ENCODE measurements at regions not wholly inside any gene's neighbourhood (a gene's known extent, or its start where the extent isn't known, plus 50 kb on each side); places are given as distances from the start of the nearest gene placed in this dataset.
"Not testable (repeated sequence)": the region's sequence is repeated elsewhere in the genome, so short reads cannot be mapped to it uniquely, and the experiment has no call there.

GRCh38 chr18:41642756-41643155 is 312.3 kb upstream of the PIK3C3 start:
- WGBS, 2 donors, result 79 to 80% methylated on average over 2 of the region's 2 CpGs
- intact Hi-C loops (cut with DNase I; ENCODE audit: low total_unique reads), result no loop called here
- Histone ChIP-seq H3K4me3 (no peak overlapping the region), H3K36me3 (ENCODE audit: low read depth, missing control alignments) (no peaks in the 10 kb centered on the region), H3K9me3 (no peaks in the 10 kb centered on the region), H3K27me3 (no peaks in the 10 kb centered on the region), H3K27ac (no peak overlapping the region), H3K4me1 (no peaks in the 10 kb centered on the region)
- DNase-seq, result no peak
- no peak for TF ChIP-seq POLR2A (IDR thresholded peaks at IDR 0.05)

GRCh38 chr18:41639218-41639617 is 315.8 kb upstream of the PIK3C3 start:
- Histone ChIP-seq H3K9me3 (no peaks in the 10 kb centered on the region), H3K27ac (no peak overlapping the region), H3K36me3 (ENCODE audit: low read depth, missing control alignments) (no peaks in the 10 kb centered on the region), H3K27me3 (no peaks in the 10 kb centered on the region), H3K4me3 (no peak overlapping the region), H3K4me1 (no peaks in the 10 kb centered on the region)
- intact Hi-C loops (cut with DNase I; ENCODE audit: low total_unique reads), result no loop called here
- DNase-seq, result no peak
- no peak for TF ChIP-seq CTCF (IDR thresholded peaks at IDR 0.05)
- no peak for TF ChIP-seq POLR2A (IDR thresholded peaks at IDR 0.05)

- H3K27me3 ChIP-seq; H3K4me1 ChIP-seq; H3K27ac ChIP-seq; DNase-seq; intact Hi-C loops (cut with DNase I; ENCODE audit: low total_unique reads); H3K9me3 ChIP-seq; H3K36me3 ChIP-seq (ENCODE audit: low read depth, missing control alignments): not testable (repeated sequence)
- 71 to 83% methylated on average over 13 to 26 of the region's 26 CpGs for WGBS, 2 donors
- peak overlapping the region in 1 of 2 donors; percentile 22 for H3K4me3 ChIP-seq
These were observed 323.2 kb upstream of the PIK3C3 start for GRCh38 chr18:41631723-41632285.

- Histone ChIP-seq H3K27ac (no peak overlapping the region), H3K9me3 (no peaks in the 10 kb centered on the region), H3K4me3 (no peak overlapping the region), H3K4me1 (no peaks in the 10 kb centered on the region), H3K27me3 (no peaks in the 10 kb centered on the region), H3K36me3 (ENCODE audit: low read depth, missing control alignments) (no peaks in the 10 kb centered on the region)
- no peak for DNase-seq
- WGBS, 2 donors, result 80 to 86% methylated on average over 8 of the region's 8 CpGs
- intact Hi-C loops (cut with DNase I; ENCODE audit: low total_unique reads), result no loop called here
- TF ChIP-seq CTCF (IDR thresholded peaks at IDR 0.05) (no peak), POLR2A (IDR thresholded peaks at IDR 0.05) (no peak)
These were observed 324.7 kb upstream of the PIK3C3 start for GRCh38 chr18:41630232-41630886.

GRCh38 chr18:41624460-41624859 is 330.6 kb upstream of the PIK3C3 start:
- intact Hi-C loops (cut with DNase I; ENCODE audit: low total_unique reads), result no loop called here
- Histone ChIP-seq H3K36me3 (ENCODE audit: low read depth, missing control alignments) (no peaks in the 10 kb centered on the region), H3K27ac (no peak overlapping the region), H3K4me1 (no peaks in the 10 kb centered on the region), H3K4me3 (no peak overlapping the region), H3K9me3 (no peaks in the 10 kb centered on the region), H3K27me3 (no peaks in the 10 kb centered on the region)
- no peak for DNase-seq
- no peak for TF ChIP-seq POLR2A (IDR thresholded peaks at IDR 0.05)
- TF ChIP-seq CTCF (IDR thresholded peaks at IDR 0.05), result no peak
- WGBS, 2 donors, result 86 to 90% methylated on average over 3 of the region's 3 CpGs

GRCh38 chr18:41621177-41621576 is 333.9 kb upstream of the PIK3C3 start:
- WGBS, 2 donors, result 64 to 68% methylated on average over 1 of the region's 1 CpG
- no peak for TF ChIP-seq POLR2A (IDR thresholded peaks at IDR 0.05)
- no peak for TF ChIP-seq CTCF (IDR thresholded peaks at IDR 0.05)
- Histone ChIP-seq H3K36me3 (ENCODE audit: low read depth, missing control alignments) (no peaks in the 10 kb centered on the region), H3K27ac (no peak overlapping the region), H3K9me3 (no peaks in the 10 kb centered on the region), H3K27me3 (no peaks in the 10 kb centered on the region), H3K4me3 (no peak overlapping the region), H3K4me1 (no peaks in the 10 kb centered on the region)
- intact Hi-C loops (cut with DNase I; ENCODE audit: low total_unique reads), result no loop called here
- DNase-seq, result no peak

Data from testis (tissue), 2 donors.